Progenitor cell of endocrine pancreas (in vitro differentiated cells): ENCODE measurements at regions not wholly inside any gene's neighbourhood (a gene's known extent, or its start where the extent isn't known, plus 50 kb on each side); places are given as distances from the start of the nearest gene placed in this dataset.
A peak's percentile ranks its signal among the peaks of the same experiment; 100 is the strongest.

Experiments used
- DNase-seq: peaks from one replicate; pipeline ENCODE4 v3.0.0; 2021; ENCODE audit warnings: low spot score; ENCODE audit not compliant: unreplicated experiment
- H3K27ac Mint-ChIP-seq: 2 replicates; pipeline ENCODE4 v1.8.0; 2021; ENCODE audit warnings: mild to moderate bottlenecking, moderate library complexity, mixed read lengths
- H3K27me3 Mint-ChIP-seq: 2 replicates; pipeline ENCODE4 v1.8.0; 2021; ENCODE audit warnings: mixed read lengths
- H3K36me3 Mint-ChIP-seq: 2 replicates; pipeline ENCODE4 v1.8.0; 2022; ENCODE audit warnings: mixed read lengths; ENCODE audit not compliant: insufficient read depth
- H3K4me1 Mint-ChIP-seq: 2 replicates; pipeline ENCODE4 v1.8.0; 2021; ENCODE audit warnings: low read depth, mixed read lengths
- H3K4me3 Mint-ChIP-seq: 2 replicates; pipeline ENCODE4 v1.8.0; 2021; ENCODE audit warnings: low read depth, mild to moderate bottlenecking, moderate library complexity, mixed read lengths
- H3K9me3 Mint-ChIP-seq: 2 replicates; pipeline ENCODE4 v1.8.0; 2021; ENCODE audit warnings: low read depth, mixed read lengths
- TF ChIP-seq, protein P1 (sequence below): fragments of 200-600 bp; sonication (generic); IDR thresholded peaks from one replicate; pipeline ENCODE4 v1.5.0; 2021; ENCODE audit warnings: antibody characterized with exemption, mild to moderate bottlenecking; ENCODE audit not compliant: unreplicated experiment

- Mint-ChIP-seq H3K27ac (no peak overlapping the region), H3K27me3 (no peaks in the 10 kb centered on the region)
These were observed 193.4 kb upstream of the ATP2B1 start for GRCh38 chr12:89901906-89902642.

GRCh38 chr12:89901319-89901718, 192.7 kb upstream of the ATP2B1 start:
- no peaks in the 10 kb centered on the region for H3K36me3 Mint-ChIP-seq
- no peak overlapping the region for H3K4me3 Mint-ChIP-seq
- no peaks in the 10 kb centered on the region for H3K9me3 Mint-ChIP-seq
- DNase-seq, result no peak
- TF ChIP-seq, protein P1, sequence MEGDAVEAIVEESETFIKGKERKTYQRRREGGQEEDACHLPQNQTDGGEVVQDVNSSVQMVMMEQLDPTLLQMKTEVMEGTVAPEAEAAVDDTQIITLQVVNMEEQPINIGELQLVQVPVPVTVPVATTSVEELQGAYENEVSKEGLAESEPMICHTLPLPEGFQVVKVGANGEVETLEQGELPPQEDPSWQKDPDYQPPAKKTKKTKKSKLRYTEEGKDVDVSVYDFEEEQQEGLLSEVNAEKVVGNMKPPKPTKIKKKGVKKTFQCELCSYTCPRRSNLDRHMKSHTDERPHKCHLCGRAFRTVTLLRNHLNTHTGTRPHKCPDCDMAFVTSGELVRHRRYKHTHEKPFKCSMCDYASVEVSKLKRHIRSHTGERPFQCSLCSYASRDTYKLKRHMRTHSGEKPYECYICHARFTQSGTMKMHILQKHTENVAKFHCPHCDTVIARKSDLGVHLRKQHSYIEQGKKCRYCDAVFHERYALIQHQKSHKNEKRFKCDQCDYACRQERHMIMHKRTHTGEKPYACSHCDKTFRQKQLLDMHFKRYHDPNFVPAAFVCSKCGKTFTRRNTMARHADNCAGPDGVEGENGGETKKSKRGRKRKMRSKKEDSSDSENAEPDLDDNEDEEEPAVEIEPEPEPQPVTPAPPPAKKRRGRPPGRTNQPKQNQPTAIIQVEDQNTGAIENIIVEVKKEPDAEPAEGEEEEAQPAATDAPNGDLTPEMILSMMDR, result no peak
- H3K27ac Mint-ChIP-seq, result peak overlapping the region; percentile 71
- H3K27me3 Mint-ChIP-seq, result no peaks in the 10 kb centered on the region
- H3K4me1 Mint-ChIP-seq, result peaks cover 19% of the 10 kb centered on the region

More at GRCh38 chr12:89901906-89902642, 193.4 kb upstream of the ATP2B1 start:
- no peak overlapping the region for H3K4me3 Mint-ChIP-seq
- DNase-seq, result no peak
- peaks cover 19% of the 10 kb centered on the region for H3K4me1 Mint-ChIP-seq
- TF ChIP-seq, protein P1, result no peak
- H3K9me3 Mint-ChIP-seq, result no peaks in the 10 kb centered on the region
- no peaks in the 10 kb centered on the region for H3K36me3 Mint-ChIP-seq

GRCh38 chr12:89899651-89900050, 191.0 kb upstream of the ATP2B1 start:
- Mint-ChIP-seq H3K27ac (no peak overlapping the region), H3K36me3 (no peaks in the 10 kb centered on the region), H3K27me3 (no peaks in the 10 kb centered on the region), H3K4me3 (no peak overlapping the region), H3K9me3 (no peaks in the 10 kb centered on the region), H3K4me1 (peaks cover 20% of the 10 kb centered on the region)
- DNase-seq, result no peak
- TF ChIP-seq, protein P1, result no peak

GRCh38 chr12:89895591-89895990, 187.0 kb upstream of the ATP2B1 start:
- peaks cover 4% of the 10 kb centered on the region for H3K9me3 Mint-ChIP-seq
- no peak overlapping the region for H3K4me3 Mint-ChIP-seq
- DNase-seq, result no peak
- H3K36me3 Mint-ChIP-seq, result peaks cover 1% of the 10 kb centered on the region
- TF ChIP-seq, protein P1, result no peak
- peaks cover 20% of the 10 kb centered on the region for H3K4me1 Mint-ChIP-seq
- H3K27ac Mint-ChIP-seq, result no peak overlapping the region
- H3K27me3 Mint-ChIP-seq, result no peaks in the 10 kb centered on the region

- TF ChIP-seq, protein P1, result no peak
- DNase-seq, result no peak
- H3K4me1 Mint-ChIP-seq, result peaks cover 21% of the 10 kb centered on the region
- H3K36me3 Mint-ChIP-seq, result peaks cover 1% of the 10 kb centered on the region
- H3K4me3 Mint-ChIP-seq, result no peak overlapping the region
- H3K27ac Mint-ChIP-seq, result no peak overlapping the region
- H3K9me3 Mint-ChIP-seq, result peaks cover 5% of the 10 kb centered on the region
- H3K27me3 Mint-ChIP-seq, result no peaks in the 10 kb centered on the region
These were observed 186.5 kb upstream of the ATP2B1 start for GRCh38 chr12:89895101-89895500.
